ENCODE measurements at regions not wholly inside any gene's neighbourhood (a gene's known extent, or its start where the extent isn't known, plus 50 kb on each side); places are given as distances from the start of the nearest gene placed in this dataset.

- no peaks in the 10 kb centered on the region for H3K27me3 ChIP-seq (ENCODE audit: control insufficient read depth in 2 of 2, insufficient read depth in 2 of 2, low read length in 2 of 2)
- dilution Hi-C loops (cut with MboI; ENCODE audit: extremely low pct_ligation_motif_present, low sequenced_read_pairs) = no loop called here
- no peak for TF ChIP-seq JUN (IDR thresholded peaks at IDR 0.05; ENCODE audit: borderline replicate concordance, insufficient read depth, insufficient read length, low read depth)
- TF ChIP-seq EZH2 (IDR thresholded peaks at IDR 0.05; ENCODE audit: borderline replicate concordance, low read depth, low read length, severe bottlenecking) = no peak
- no peak for TF ChIP-seq POLR2AphosphoS5 (IDR thresholded peaks at IDR 0.05; ENCODE audit: insufficient read depth, low read depth, low read length)
- no peak for TF ChIP-seq MAX (IDR thresholded peaks at IDR 0.05; ENCODE audit: insufficient read depth, insufficient read length)
- TF ChIP-seq MYC (IDR thresholded peaks at IDR 0.05; ENCODE audit: low read depth, low read length) = no peak
- TF ChIP-seq GATA2 (IDR thresholded peaks at IDR 0.05; ENCODE audit: insufficient read depth, insufficient read length, low read depth, low read length) = no peak
- TF ChIP-seq FOS (IDR thresholded peaks at IDR 0.05; ENCODE audit: borderline replicate concordance, insufficient read depth, low read length) = no peak
- no peak for TF ChIP-seq POLR2A (IDR thresholded peaks at IDR 0.05; ENCODE audit: low read depth, low read length)
- TF ChIP-seq CTCF (IDR thresholded peaks at IDR 0.05; ENCODE audit: extremely low read depth in 1 of 2, insufficient read depth in 1 of 2, low read depth in 1 of 2, low read length in 2 of 2) = no peak
- no peak for FAIRE-seq
- intact Hi-C loops (cut with micrococcal nuclease) = no loop called here
- H3K4me2 ChIP-seq (ENCODE audit: insufficient read depth, low read length) = no peak overlapping the region
- H3K9ac ChIP-seq (replicated peaks; ENCODE audit: extremely low read depth, insufficient read depth, low read length) = no peak overlapping the region
- no peak overlapping the region for H3K4me3 ChIP-seq (replicated peaks in 1 of 3; ENCODE audit: insufficient read depth in 1 of 3, low read depth in 1 of 3, low read length in 3 of 3)
- H3K9me1 ChIP-seq (replicated peaks; ENCODE audit: control insufficient read depth, extremely low read depth, insufficient read depth, low read length) = no peaks in the 10 kb centered on the region
- no peak overlapping the region for H2AFZ ChIP-seq (ENCODE audit: low read depth, low read length)
- POLR2A ChIA-PET = no interaction called here
- DNase-seq (ENCODE audit: low read depth, low spot score) = no peak
- H3K36me3 ChIP-seq (ENCODE audit: control insufficient read depth in 2 of 2, extremely low read depth in 1 of 2, insufficient read depth in 2 of 2, low read length in 2 of 2) = no peaks in the 10 kb centered on the region
- H3K9me3 ChIP-seq (replicated peaks; ENCODE audit: control insufficient read depth, insufficient read depth, low read length) = peaks cover 9% of the 10 kb centered on the region
- CTCF ChIA-PET = no interaction called here
- no peak overlapping the region for H3K27ac ChIP-seq (ENCODE audit: insufficient read depth, low read depth, low read length)
- H3K79me2 ChIP-seq (ENCODE audit: control insufficient read depth, insufficient read depth, low read length) = no peaks in the 10 kb centered on the region
- no peaks in the 10 kb centered on the region for H4K20me1 ChIP-seq (replicated peaks; ENCODE audit: control insufficient read depth, extremely low read depth, insufficient read depth, low read length)
- no TSS peak for BruUV-seq (replicated peaks)
- no peaks in the 10 kb centered on the region for H3K4me1 ChIP-seq (ENCODE audit: control insufficient read depth, extremely low read depth, insufficient read depth, low read length)
Measured at GRCh38 chr5:5719292-5719691, 296.8 kb downstream of the ICE1 start.
